ENCODE measurements at regions not wholly inside any gene's neighbourhood (a gene's known extent, or its start where the extent isn't known, plus 50 kb on each side); places are given as distances from the start of the nearest gene placed in this dataset.

- DNase-seq, result no peak
Measured at GRCh38 chr7:54810401-54810800, 51.4 kb upstream of the SEC61G start.

- no peak for DNase-seq
Measured at GRCh38 chr7:54811041-54811845, 52.2 kb upstream of the SEC61G start.

GRCh38 chr7:54811846-54812254 lies 52.8 kb upstream of the SEC61G start:
- no peak for DNase-seq

GRCh38 chr7:54812756-54813322 lies 53.8 kb upstream of the SEC61G start:
- DNase-seq, result no peak

GRCh38 chr7:54813398-54813797 lies 54.4 kb upstream of the SEC61G start:
- no peak for DNase-seq

- DNase-seq, result no peak
Measured at GRCh38 chr7:54814401-54814800, 55.4 kb upstream of the SEC61G start.

- DNase-seq, result no peak
Measured at GRCh38 chr7:54817152-54817551, 58.1 kb upstream of the SEC61G start.

- no peak for DNase-seq
Measured at GRCh38 chr7:54823776-54824175, 64.8 kb upstream of the SEC61G start.

- DNase-seq, result no peak
Measured at GRCh38 chr7:54824655-54825054, 65.6 kb upstream of the SEC61G start.

GRCh38 chr7:54825368-54825767 lies 66.4 kb upstream of the SEC61G start:
- no peak for DNase-seq

- DNase-seq, result no peak
Measured at GRCh38 chr7:54827734-54828133, 68.7 kb upstream of the SEC61G start.

- DNase-seq, result no peak
Measured at GRCh38 chr7:54831046-54831643, 72.1 kb upstream of the SEC61G start.

GRCh38 chr7:54831644-54832095 lies 72.7 kb upstream of the SEC61G start:
- DNase-seq, result no peak

- no peak for DNase-seq
Measured at GRCh38 chr7:54833001-54833467, 74.0 kb upstream of the SEC61G start.

GRCh38 chr7:54837168-54837567 lies 78.2 kb upstream of the SEC61G start:
- no peak for DNase-seq

GRCh38 chr7:54837761-54838160 lies 78.8 kb upstream of the SEC61G start:
- no peak for DNase-seq

GRCh38 chr7:54838175-54838910 lies 79.3 kb upstream of the SEC61G start:
- no peak for DNase-seq

GRCh38 chr7:54839575-54840213 lies 80.7 kb upstream of the SEC61G start:
- peak; percentile 21 for DNase-seq

- peak; percentile 43 for DNase-seq
Measured at GRCh38 chr7:54841772-54842697, 83.0 kb upstream of the SEC61G start.

GRCh38 chr7:54843841-54844355 lies 84.9 kb upstream of the SEC61G start:
- no peak for DNase-seq

GRCh38 chr7:54846273-54846672 lies 87.3 kb upstream of the SEC61G start:
- DNase-seq, result no peak

Data from hematopoietic multipotent progenitor cell treated with erythropoietin and hydrocortisone succinate and interleukin-3 and kit ligand, for 4 days (in vitro differentiated cells).